Endothelial cell of umbilical vein (primary cell): ENCODE measurements at regions not wholly inside any gene's neighbourhood (a gene's known extent, or its start where the extent isn't known, plus 50 kb on each side); places are given as distances from the start of the nearest gene placed in this dataset.

ENCODE experiments used
- BruUV-seq: library from RNA; stranded (reverse); fragments of 400-500 nt; replicated peaks from 2 replicates; lab custom pipeline; 2021; lab: Mats Ljungman, UMichigan
- CTCF ChIA-PET: fragments of 300-600, 350-600 bp; sonication (Branson Sonifier 250); formaldehyde crosslinking; loops from one replicate; lab custom pipeline; 2021; ENCODE audit warnings: antibody characterized with exemption, inconsistent platforms; lab: Charles Lee
- POLR2A ChIA-PET: fragments of 300-600, 350-600 bp; sonication (Branson Sonifier 250); formaldehyde crosslinking; loops from one replicate; lab custom pipeline; 2021; ENCODE audit warnings: antibody characterized with exemption, inconsistent platforms; lab: Charles Lee
- DNase-seq: peaks from one replicate; pipeline ENCODE4 v3.0.0-alpha.2; 2011; ENCODE audit warnings: low read depth, low spot score
- FAIRE-seq: peaks from 2 replicates; lab custom pipeline; 2011; peaks lifted over from hg19 to GRCh38; lab: Jason Lieb, UNC
- H2AFZ ChIP-seq: 2 replicates; pipeline ENCODE4 v1.6.0; 2012; ENCODE audit warnings: low read depth, low read length, control low read depth, inconsistent platforms
- H3K27ac ChIP-seq: 2 replicates; pipeline ENCODE4 v1.5.1; 2011; ENCODE audit warnings: low read depth, mild to moderate bottlenecking, control low read depth, low read length, moderate library complexity; ENCODE audit not compliant: insufficient read depth
- H3K27me3 ChIP-seq, 2 experiments: 2 replicates each; pipeline versions ENCODE4 v1.6.0 to v1.6.1; 2011; ENCODE audit warnings: low read length in 2 of 2, mixed read lengths in 1 of 2; ENCODE audit not compliant: control insufficient read depth in 2 of 2, insufficient read depth in 2 of 2
- H3K36me3 ChIP-seq, 2 experiments: 2 replicates in 1 of 2; 3 replicates in 1 of 2; pipeline ENCODE4 v1.5.1; 2011; ENCODE audit warnings: low read length in 2 of 2, mild to moderate bottlenecking in 1 of 2, moderate library complexity in 1 of 2; ENCODE audit not compliant: control insufficient read depth in 2 of 2, insufficient read depth in 2 of 2; ENCODE audit errors: extremely low read depth in 1 of 2
- H3K4me1 ChIP-seq: 3 replicates; pipeline ENCODE4 v1.5.1; 2011; ENCODE audit warnings: mild to moderate bottlenecking, low read length; ENCODE audit not compliant: control insufficient read depth, insufficient read depth; ENCODE audit errors: extremely low read depth
- H3K4me2 ChIP-seq: 2 replicates; pipeline ENCODE4 v1.6.1; 2011; ENCODE audit warnings: low read length, control low read depth, mixed read lengths; ENCODE audit not compliant: insufficient read depth
- H3K4me3 ChIP-seq, 3 experiments: fragments of 200-600 bp in 1 of 3; sonication (generic), shearing (Covaris generic) in 1 of 3; replicated peaks in 1 of 3; 2 replicates each; pipeline ENCODE4 v1.5.1; 2011 to 2016; ENCODE audit warnings: control low read depth in 3 of 3, low read length in 3 of 3, mild to moderate bottlenecking in 2 of 3, inconsistent platforms in 1 of 3, low read depth in 1 of 3, moderate library complexity in 1 of 3; ENCODE audit not compliant: insufficient read depth in 1 of 3
- H3K79me2 ChIP-seq: 2 replicates; pipeline ENCODE4 v1.6.0; 2012; ENCODE audit warnings: low read length, inconsistent platforms; ENCODE audit not compliant: control insufficient read depth, insufficient read depth
- H3K9ac ChIP-seq: replicated peaks from 2 replicates; pipeline ENCODE3; 2011; ENCODE audit warnings: low read length, control low read depth; ENCODE audit not compliant: insufficient read depth; ENCODE audit errors: extremely low read depth
- H3K9me1 ChIP-seq: replicated peaks from 3 replicates; pipeline ENCODE4 v1.6.0; 2011; ENCODE audit warnings: mild to moderate bottlenecking, low read length; ENCODE audit not compliant: control insufficient read depth, insufficient read depth; ENCODE audit errors: extremely low read depth
- H3K9me3 ChIP-seq: replicated peaks from 2 replicates; pipeline ENCODE4 v1.5.1; 2012; ENCODE audit warnings: low read length, inconsistent platforms; ENCODE audit not compliant: control insufficient read depth, insufficient read depth
- H4K20me1 ChIP-seq: replicated peaks from 2 replicates; pipeline ENCODE3; 2011; ENCODE audit warnings: mild to moderate bottlenecking, low read length; ENCODE audit not compliant: control insufficient read depth, insufficient read depth; ENCODE audit errors: extremely low read depth
- CTCF ChIP-seq, 2 donors: IDR thresholded peaks; 1 replicate in 1 of 2; 2 replicates in 1 of 2; pipeline ENCODE4 v1.5.1; 2011; ENCODE audit warnings: low read length in 2 of 2, mild to moderate bottlenecking in 2 of 2, moderate library complexity in 2 of 2, control low read depth in 1 of 2, inconsistent platforms in 1 of 2, low read depth in 1 of 2; ENCODE audit not compliant: insufficient read depth in 1 of 2; ENCODE audit errors: extremely low read depth in 1 of 2
- EZH2 ChIP-seq: IDR thresholded peaks from 2 replicates; pipeline ENCODE4 v1.6.1; 2012; ENCODE audit warnings: borderline replicate concordance, low read depth, mild to moderate bottlenecking, moderate library complexity, low read length, inconsistent platforms; ENCODE audit not compliant: severe bottlenecking
- FOS ChIP-seq: IDR thresholded peaks from 2 replicates; pipeline ENCODE4 v1.6.1; 2011; ENCODE audit warnings: mild to moderate bottlenecking, low read length, moderate library complexity, borderline replicate concordance; ENCODE audit not compliant: insufficient read depth
- GATA2 ChIP-seq: IDR thresholded peaks from 2 replicates; pipeline ENCODE4 v1.7.0; 2011; ENCODE audit warnings: low read depth, mild to moderate bottlenecking, moderate library complexity, mixed read lengths, low read length; ENCODE audit not compliant: insufficient read length, insufficient read depth
- JUN ChIP-seq: IDR thresholded peaks from 2 replicates; pipeline ENCODE4 v1.6.1; 2011; ENCODE audit warnings: borderline replicate concordance, low read depth; ENCODE audit not compliant: insufficient read length, insufficient read depth
- MYC ChIP-seq: IDR thresholded peaks from one replicate; pipeline ENCODE4 v1.6.1; 2011; ENCODE audit warnings: mild to moderate bottlenecking, low read depth, low read length
- POLR2A ChIP-seq: IDR thresholded peaks from 2 replicates; pipeline ENCODE4 v1.6.1; 2012; ENCODE audit warnings: low read depth, mild to moderate bottlenecking, control low read depth, low read length
- POLR2AphosphoS5 ChIP-seq: IDR thresholded peaks from 2 replicates; pipeline ENCODE4 v1.6.1; 2012; ENCODE audit warnings: low read depth, mild to moderate bottlenecking, control low read depth, low read length, moderate library complexity; ENCODE audit not compliant: insufficient read depth
- dilution Hi-C: fragments of 300-500 bp; cut with MboI; formaldehyde crosslinking; loops from one replicate; pipeline ENCODE4 v1.15.0; 2019; ENCODE audit warnings: low sequenced_read_pairs; ENCODE audit not compliant: extremely low pct_ligation_motif_present
- intact Hi-C: fragments of 100-400 bp; cut with micrococcal nuclease; formaldehyde crosslinking; loops from one replicate; pipeline ENCODE4 v1.10.0; 2022
- TF ChIP-seq, protein P1 (sequence below): IDR thresholded peaks from 2 replicates; pipeline ENCODE4 v1.6.1; 2011; ENCODE audit not compliant: insufficient read depth, insufficient read length

GRCh38 chr2:217638533-217638932 lies 364.3 kb downstream of the TNS1 start:
- Histone ChIP-seq H3K4me3 (no peak overlapping the region), H3K9me3 (no peaks in the 10 kb centered on the region), H3K79me2 (no peaks in the 10 kb centered on the region), H3K4me1 (no peaks in the 10 kb centered on the region), H3K4me2 (no peak overlapping the region), H3K36me3 (no peaks in the 10 kb centered on the region), H3K27me3 (no peaks in the 10 kb centered on the region), H3K9ac (no peak overlapping the region), H2AFZ (no peak overlapping the region), H3K9me1 (no peaks in the 10 kb centered on the region), H4K20me1 (no peaks in the 10 kb centered on the region), H3K27ac (no peak overlapping the region)
- DNase-seq (no peak), FAIRE-seq (no peak)
- no peak for TF ChIP-seq FOS
- TF ChIP-seq CTCF (IDR thresholded peaks at IDR 0.05; ENCODE audit: extremely low read depth in 1 of 2, insufficient read depth in 1 of 2, low read depth in 1 of 2, low read length in 2 of 2) = no peak
- TF ChIP-seq GATA2 = no peak
- no peak for TF ChIP-seq POLR2AphosphoS5
- TF ChIP-seq JUN = no peak
- POLR2A ChIA-PET = no interaction called here
- BruUV-seq = no TSS peak
- intact Hi-C loops = no loop called here
- dilution Hi-C loops = no loop called here
- CTCF ChIA-PET = no interaction called here

DNA sequence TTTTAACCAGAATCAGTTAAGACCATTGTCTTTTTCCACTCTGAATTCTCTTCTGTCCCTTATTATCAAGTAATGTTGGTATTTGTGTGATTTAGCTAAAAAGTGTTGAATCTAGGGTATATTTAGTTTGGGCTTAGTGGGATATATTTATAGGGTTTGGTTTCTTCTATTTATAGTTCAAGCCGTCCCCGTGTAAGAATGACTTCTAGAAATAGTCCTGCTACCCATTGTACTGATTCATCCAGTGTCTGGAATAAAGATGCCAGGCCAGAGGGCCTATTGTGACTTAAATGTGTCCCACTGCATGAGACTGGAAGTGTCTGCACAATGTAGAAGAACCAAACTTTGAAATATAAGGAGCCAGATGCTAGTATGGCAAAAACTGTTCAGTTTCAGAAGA lies 364.8 kb downstream of the TNS1 start:
- no peak overlapping the region for H3K27ac ChIP-seq

More for the DNA sequence above, 364.8 kb downstream of the TNS1 start:
- H3K4me2 ChIP-seq = no peak overlapping the region
- H4K20me1 ChIP-seq = no peaks in the 10 kb centered on the region
- intact Hi-C loops (no loop called here), dilution Hi-C loops (no loop called here)
- no peak overlapping the region for H3K4me3 ChIP-seq
- no peaks in the 10 kb centered on the region for H3K9me1 ChIP-seq
- ChIA-PET POLR2A (no interaction called here), CTCF (interaction anchor here (1.3 kb wide), 1 partner anchor 13 kb away, joined by 6 read pairs; no protein-coding TSS in a partner anchor)
- H3K27me3 ChIP-seq = no peaks in the 10 kb centered on the region
- no peak for DNase-seq
- no peaks in the 10 kb centered on the region for H3K36me3 ChIP-seq
- no peaks in the 10 kb centered on the region for H3K4me1 ChIP-seq
- TF ChIP-seq JUN (no peak), POLR2A (no peak), MYC (no peak), FOS (no peak), GATA2 (no peak), EZH2 (no peak), CTCF (IDR thresholded peaks at IDR 0.05; ENCODE audit: extremely low read depth in 1 of 2, insufficient read depth in 1 of 2, low read depth in 1 of 2, low read length in 2 of 2) (no peak), POLR2AphosphoS5 (no peak)
- TF ChIP-seq, protein P1, sequence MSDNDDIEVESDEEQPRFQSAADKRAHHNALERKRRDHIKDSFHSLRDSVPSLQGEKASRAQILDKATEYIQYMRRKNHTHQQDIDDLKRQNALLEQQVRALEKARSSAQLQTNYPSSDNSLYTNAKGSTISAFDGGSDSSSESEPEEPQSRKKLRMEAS = no peak
- no TSS peak for BruUV-seq
- H3K9ac ChIP-seq = no peak overlapping the region
- no peak for FAIRE-seq
- no peak overlapping the region for H2AFZ ChIP-seq
- H3K9me3 ChIP-seq = no peaks in the 10 kb centered on the region
- no peaks in the 10 kb centered on the region for H3K79me2 ChIP-seq
